ENCODE measurements at regions not wholly inside any gene's neighbourhood (a gene's known extent, or its start where the extent isn't known, plus 50 kb on each side); places are given as distances from the start of the nearest gene placed in this dataset.

DNA sequence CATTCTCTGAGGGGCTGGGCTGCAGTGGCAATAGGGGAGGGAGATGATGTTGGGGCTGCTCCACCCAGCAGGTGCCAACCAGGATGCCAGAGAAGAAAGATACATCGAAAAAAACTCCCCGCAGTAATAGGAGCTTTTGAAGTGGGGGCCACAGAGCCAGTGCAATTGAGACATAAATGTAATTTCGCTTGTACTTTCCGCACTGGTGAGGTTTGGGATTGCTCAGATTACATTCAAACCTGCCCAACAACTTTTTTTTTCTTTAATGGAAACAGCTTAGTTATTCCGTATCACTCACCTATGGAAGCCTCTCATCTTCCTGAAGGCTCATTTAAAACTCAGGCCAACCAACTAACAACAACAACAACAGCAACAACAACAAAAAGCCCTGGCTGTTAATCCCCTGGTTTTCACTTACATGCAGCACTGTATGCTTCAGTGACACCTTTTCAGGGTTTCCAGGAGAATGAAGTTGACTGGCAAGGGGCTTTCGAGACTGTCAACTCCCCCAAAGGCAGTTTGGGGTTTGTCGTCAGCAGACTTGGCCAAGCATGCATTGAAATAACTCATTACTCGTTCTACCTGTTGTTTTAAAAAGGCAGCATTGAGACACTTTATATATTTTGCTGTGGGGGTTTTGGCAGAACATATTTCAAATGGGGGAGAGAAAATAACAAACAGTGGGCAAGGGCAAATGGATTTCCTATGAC is 163.8 kb downstream of the EBLN2 start:
- no peaks in the 10 kb centered on the region for H4K20me1 ChIP-seq (ENCODE audit: insufficient read depth, low read length)
- H3K27ac ChIP-seq (ENCODE audit: low read depth, low read length), result no peak overlapping the region
- DNase-seq (ENCODE audit: insufficient read length, low spot score, missing footprints), result no peak
- H3K4me1 ChIP-seq (ENCODE audit: insufficient read depth, low read length), result no peaks in the 10 kb centered on the region
- H3K79me2 ChIP-seq (ENCODE audit: insufficient read depth, low read length), result no peaks in the 10 kb centered on the region
- no peak overlapping the region for H2AFZ ChIP-seq (ENCODE audit: low read length)
- H3K27me3 ChIP-seq (ENCODE audit: insufficient read depth, low read length), result no peaks in the 10 kb centered on the region
- H3K4me3 ChIP-seq (ENCODE audit: insufficient read depth, low read length), result no peak overlapping the region
- TF ChIP-seq, protein P1, sequence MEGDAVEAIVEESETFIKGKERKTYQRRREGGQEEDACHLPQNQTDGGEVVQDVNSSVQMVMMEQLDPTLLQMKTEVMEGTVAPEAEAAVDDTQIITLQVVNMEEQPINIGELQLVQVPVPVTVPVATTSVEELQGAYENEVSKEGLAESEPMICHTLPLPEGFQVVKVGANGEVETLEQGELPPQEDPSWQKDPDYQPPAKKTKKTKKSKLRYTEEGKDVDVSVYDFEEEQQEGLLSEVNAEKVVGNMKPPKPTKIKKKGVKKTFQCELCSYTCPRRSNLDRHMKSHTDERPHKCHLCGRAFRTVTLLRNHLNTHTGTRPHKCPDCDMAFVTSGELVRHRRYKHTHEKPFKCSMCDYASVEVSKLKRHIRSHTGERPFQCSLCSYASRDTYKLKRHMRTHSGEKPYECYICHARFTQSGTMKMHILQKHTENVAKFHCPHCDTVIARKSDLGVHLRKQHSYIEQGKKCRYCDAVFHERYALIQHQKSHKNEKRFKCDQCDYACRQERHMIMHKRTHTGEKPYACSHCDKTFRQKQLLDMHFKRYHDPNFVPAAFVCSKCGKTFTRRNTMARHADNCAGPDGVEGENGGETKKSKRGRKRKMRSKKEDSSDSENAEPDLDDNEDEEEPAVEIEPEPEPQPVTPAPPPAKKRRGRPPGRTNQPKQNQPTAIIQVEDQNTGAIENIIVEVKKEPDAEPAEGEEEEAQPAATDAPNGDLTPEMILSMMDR (IDR thresholded peaks at IDR 0.05; ENCODE audit: extremely low read depth, low read depth, low read length), result no peak
- H3K4me2 ChIP-seq (ENCODE audit: insufficient read depth, low read length), result no peak overlapping the region
- no peaks in the 10 kb centered on the region for H3K9me3 ChIP-seq (ENCODE audit: low read depth, low read length)
- no peaks in the 10 kb centered on the region for H3K36me3 ChIP-seq (ENCODE audit: insufficient read depth, low read length)

DNA sequence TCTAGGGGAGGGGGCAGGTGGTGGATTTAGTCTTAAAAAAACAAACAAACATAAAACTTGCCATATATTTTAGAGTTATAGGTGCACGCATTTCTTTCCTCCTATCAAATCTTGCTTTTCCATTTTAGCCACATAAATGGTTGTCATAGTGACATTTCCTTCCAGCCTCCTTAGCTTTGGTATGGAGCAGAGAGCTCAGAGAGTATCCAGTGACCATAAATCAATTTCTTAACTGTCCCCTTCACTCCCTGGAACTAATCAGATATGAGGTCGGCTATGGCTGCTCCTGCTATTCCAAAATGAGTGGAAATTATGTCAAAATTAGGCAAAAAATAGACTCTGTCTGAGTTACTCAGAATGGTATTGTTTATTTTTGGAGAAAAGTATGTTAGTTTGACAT is 164.5 kb downstream of the EBLN2 start:
- Histone ChIP-seq H3K27me3 (ENCODE audit: insufficient read depth, low read length) (no peaks in the 10 kb centered on the region), H3K79me2 (ENCODE audit: insufficient read depth, low read length) (no peaks in the 10 kb centered on the region), H3K4me3 (ENCODE audit: insufficient read depth, low read length) (no peak overlapping the region), H3K27ac (ENCODE audit: low read depth, low read length) (no peak overlapping the region), H2AFZ (ENCODE audit: low read length) (no peak overlapping the region), H3K9me3 (ENCODE audit: low read depth, low read length) (no peaks in the 10 kb centered on the region), H3K4me1 (ENCODE audit: insufficient read depth, low read length) (no peaks in the 10 kb centered on the region), H4K20me1 (ENCODE audit: insufficient read depth, low read length) (no peaks in the 10 kb centered on the region), H3K36me3 (ENCODE audit: insufficient read depth, low read length) (no peaks in the 10 kb centered on the region), H3K4me2 (ENCODE audit: insufficient read depth, low read length) (no peak overlapping the region)
- TF ChIP-seq, protein P1 (IDR thresholded peaks at IDR 0.05; ENCODE audit: extremely low read depth, low read depth, low read length), result no peak
- DNase-seq (ENCODE audit: insufficient read length, low spot score, missing footprints), result no peak

DNA sequence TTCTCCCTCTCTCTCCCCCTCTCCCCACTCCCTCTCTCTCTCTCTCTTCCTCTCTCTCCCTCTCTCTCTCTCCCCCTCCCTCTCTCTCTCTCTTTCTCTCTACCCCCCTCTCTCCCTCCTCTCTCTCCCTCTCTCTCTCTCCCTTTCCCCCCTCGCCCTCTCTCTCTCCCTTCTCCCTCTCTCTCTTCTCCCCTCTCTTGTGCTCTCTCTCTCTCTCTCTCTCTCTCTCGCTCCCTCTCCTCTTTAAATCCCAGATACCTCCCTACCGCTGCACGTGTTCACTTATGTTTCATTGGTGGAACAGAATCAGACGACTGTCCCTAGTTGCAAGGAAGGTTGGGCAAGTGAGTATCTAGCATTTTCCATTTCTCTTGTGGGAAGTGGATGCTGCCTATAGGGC is 166.5 kb downstream of the EBLN2 start:
- no peak overlapping the region for H3K4me3 ChIP-seq (ENCODE audit: insufficient read depth, low read length)
- no peaks in the 10 kb centered on the region for H3K79me2 ChIP-seq (ENCODE audit: insufficient read depth, low read length)
- TF ChIP-seq, protein P1 (IDR thresholded peaks at IDR 0.05; ENCODE audit: extremely low read depth, low read depth, low read length), result no peak
- no peak overlapping the region for H2AFZ ChIP-seq (ENCODE audit: low read length)
- no peaks in the 10 kb centered on the region for H3K36me3 ChIP-seq (ENCODE audit: insufficient read depth, low read length)
- H3K27me3 ChIP-seq (ENCODE audit: insufficient read depth, low read length), result no peaks in the 10 kb centered on the region
- H3K4me1 ChIP-seq (ENCODE audit: insufficient read depth, low read length), result no peaks in the 10 kb centered on the region
- no peaks in the 10 kb centered on the region for H3K9me3 ChIP-seq (ENCODE audit: low read depth, low read length)
- DNase-seq (ENCODE audit: insufficient read length, low spot score, missing footprints), result no peak
- H3K27ac ChIP-seq (ENCODE audit: low read depth, low read length), result no peak overlapping the region
- H4K20me1 ChIP-seq (ENCODE audit: insufficient read depth, low read length), result no peaks in the 10 kb centered on the region
- no peak overlapping the region for H3K4me2 ChIP-seq (ENCODE audit: insufficient read depth, low read length)

DNA sequence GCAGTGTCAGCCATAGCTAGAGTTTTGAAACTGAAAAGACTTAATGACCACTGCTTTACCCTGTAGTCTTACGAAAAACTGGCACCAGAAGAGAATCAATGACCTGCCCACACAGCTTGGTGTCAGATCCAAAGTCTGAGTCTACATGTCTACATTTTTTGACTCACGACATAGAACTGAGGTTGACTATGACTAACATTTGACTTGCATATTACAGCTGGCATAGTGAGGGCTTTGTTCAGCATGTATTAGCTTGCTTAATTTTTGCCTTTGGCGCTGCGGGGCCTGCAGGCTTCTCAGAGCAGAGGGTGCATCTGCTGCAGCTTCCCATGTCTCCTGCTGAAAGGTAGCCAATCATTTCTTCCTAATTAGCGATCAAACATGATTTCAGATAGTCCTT is 167.0 kb downstream of the EBLN2 start:
- TF ChIP-seq, protein P1 (IDR thresholded peaks at IDR 0.05; ENCODE audit: extremely low read depth, low read depth, low read length), result no peak
- Histone ChIP-seq H3K4me3 (ENCODE audit: insufficient read depth, low read length) (no peak overlapping the region), H4K20me1 (ENCODE audit: insufficient read depth, low read length) (no peaks in the 10 kb centered on the region), H3K27ac (ENCODE audit: low read depth, low read length) (no peak overlapping the region), H3K36me3 (ENCODE audit: insufficient read depth, low read length) (no peaks in the 10 kb centered on the region), H3K79me2 (ENCODE audit: insufficient read depth, low read length) (no peaks in the 10 kb centered on the region), H3K27me3 (ENCODE audit: insufficient read depth, low read length) (no peaks in the 10 kb centered on the region), H2AFZ (ENCODE audit: low read length) (no peak overlapping the region), H3K4me1 (ENCODE audit: insufficient read depth, low read length) (no peaks in the 10 kb centered on the region), H3K4me2 (ENCODE audit: insufficient read depth, low read length) (no peak overlapping the region), H3K9me3 (ENCODE audit: low read depth, low read length) (no peaks in the 10 kb centered on the region)
- DNase-seq (ENCODE audit: insufficient read length, low spot score, missing footprints), result no peak
